Endothelial cell of umbilical vein (primary cell): ENCODE measurements at regions not wholly inside any gene's neighbourhood (a gene's known extent, or its start where the extent isn't known, plus 50 kb on each side); places are given as distances from the start of the nearest gene placed in this dataset.

Source experiments
- CTCF ChIP-seq, 2 donors: IDR thresholded peaks; 1 replicate in 1 of 2; 2 replicates in 1 of 2; pipeline ENCODE4 v1.5.1; 2011; ENCODE audit warnings: low read length in 2 of 2, mild to moderate bottlenecking in 2 of 2, moderate library complexity in 2 of 2, control low read depth in 1 of 2, inconsistent platforms in 1 of 2, low read depth in 1 of 2; ENCODE audit not compliant: insufficient read depth in 1 of 2; ENCODE audit errors: extremely low read depth in 1 of 2
- EZH2 ChIP-seq: IDR thresholded peaks from 2 replicates; pipeline ENCODE4 v1.6.1; 2012; ENCODE audit warnings: borderline replicate concordance, low read depth, mild to moderate bottlenecking, moderate library complexity, low read length, inconsistent platforms; ENCODE audit not compliant: severe bottlenecking
- FOS ChIP-seq: IDR thresholded peaks from 2 replicates; pipeline ENCODE4 v1.6.1; 2011; ENCODE audit warnings: mild to moderate bottlenecking, low read length, moderate library complexity, borderline replicate concordance; ENCODE audit not compliant: insufficient read depth
- JUN ChIP-seq: IDR thresholded peaks from 2 replicates; pipeline ENCODE4 v1.6.1; 2011; ENCODE audit warnings: borderline replicate concordance, low read depth; ENCODE audit not compliant: insufficient read length, insufficient read depth
- MAX ChIP-seq: IDR thresholded peaks from 2 replicates; pipeline ENCODE4 v1.6.1; 2011; ENCODE audit not compliant: insufficient read depth, insufficient read length
- MYC ChIP-seq: IDR thresholded peaks from one replicate; pipeline ENCODE4 v1.6.1; 2011; ENCODE audit warnings: mild to moderate bottlenecking, low read depth, low read length
- POLR2A ChIP-seq: IDR thresholded peaks from 2 replicates; pipeline ENCODE4 v1.6.1; 2012; ENCODE audit warnings: low read depth, mild to moderate bottlenecking, control low read depth, low read length
- POLR2AphosphoS5 ChIP-seq: IDR thresholded peaks from 2 replicates; pipeline ENCODE4 v1.6.1; 2012; ENCODE audit warnings: low read depth, mild to moderate bottlenecking, control low read depth, low read length, moderate library complexity; ENCODE audit not compliant: insufficient read depth

- TF ChIP-seq CTCF (IDR thresholded peaks at IDR 0.05; ENCODE audit: extremely low read depth in 1 of 2, insufficient read depth in 1 of 2, low read depth in 1 of 2, low read length in 2 of 2) (no peak), EZH2 (no peak), POLR2AphosphoS5 (no peak), POLR2A (no peak), FOS (no peak), MYC (no peak), MAX (no peak), JUN (no peak)
Observed at GRCh38 chr5:119833176-119833575, 203.8 kb downstream of the FAM170A start.
